Heart left ventricle (tissue), 16 donors: ENCODE measurements at regions not wholly inside any gene's neighbourhood (a gene's known extent, or its start where the extent isn't known, plus 50 kb on each side); places are given as distances from the start of the nearest gene placed in this dataset.

ENCODE experiments used
- ATAC-seq, 4 donors: fragments of 200-7000 bp; cut with Tn5 transposase; one replicate each; pipeline ENCODE4 v1.9.1; 2020 to 2022; ENCODE audit warnings: moderate library complexity in 4 of 4, mild to moderate bottlenecking in 3 of 4, moderate number of reproducible peaks in 1 of 4
- DNase-seq, 5 donors: peaks; one replicate each; pipeline ENCODE4 v3.0.0-alpha.2; 2020
- H3K27ac ChIP-seq, 12 donors: fragments of 200-600 bp; sonication (generic) in 4 of 12; one replicate each; pipeline versions ENCODE4 v1.5.0 to v1.8.0; 2016 to 2022; ENCODE audit warnings: mild to moderate bottlenecking in 2 of 12
- H3K27me3 ChIP-seq, 9 donors: fragments of 200-600 bp; sonication (generic) in 2 of 9; one replicate each; pipeline versions ENCODE4 v1.5.1 to v1.8.0; 2016 to 2022; ENCODE audit warnings: mild to moderate bottlenecking in 3 of 9
- H3K36me3 ChIP-seq, 9 donors: fragments of 200-600 bp; sonication (generic) in 2 of 9; one replicate each; pipeline versions ENCODE4 v1.5.0 to v1.8.0; 2018 to 2022; ENCODE audit warnings: mild to moderate bottlenecking in 2 of 9
- H3K4me1 ChIP-seq, 12 donors: fragments of 200-600 bp; sonication (generic) in 4 of 12; one replicate each; pipeline versions ENCODE4 v1.5.0 to v1.8.0; 2016 to 2022; ENCODE audit warnings: mild to moderate bottlenecking in 3 of 12
- H3K4me3 ChIP-seq, 12 donors: fragments of 200-600 bp; sonication (generic) in 4 of 12; one replicate each; pipeline versions ENCODE4 v1.5.0 to v1.8.0; 2017 to 2022; ENCODE audit warnings: mild to moderate bottlenecking in 9 of 12, moderate library complexity in 4 of 12
- H3K9me3 ChIP-seq, 12 donors: fragments of 200-600 bp; sonication (generic) in 4 of 12; one replicate each; pipeline versions ENCODE4 v1.5.0 to v1.8.0; 2016 to 2022; ENCODE audit warnings: mild to moderate bottlenecking in 1 of 12
- CTCF ChIP-seq, 12 donors: fragments of 200-600 bp; sonication (generic) in 4 of 12; IDR thresholded peaks; one replicate each; pipeline versions ENCODE4 v1.5.0 to v1.8.0; 2018 to 2022; ENCODE audit warnings: antibody characterized with exemption in 12 of 12, mild to moderate bottlenecking in 5 of 12
- POLR2A ChIP-seq, 2 donors: fragments of 450-650 bp; IDR thresholded peaks; one replicate each; pipeline ENCODE4 v1.6.1; 2017; ENCODE audit warnings: antibody characterized with exemption in 2 of 2, mild to moderate bottlenecking in 2 of 2, moderate library complexity in 2 of 2
- WGBS, 4 donors: extraction: QIAGEN DNeasy Blood & Tissue Kit in 2 of 4; methylation state at CpG; one replicate each; pipeline versions ENCODE4 v1.1.5 to v1.1.7; 2013 to 2018; 5-methylcytosine and 5-hydroxymethylcytosine counted together
- intact Hi-C, 10 donors: fragments of 100-400 bp; cut with DNase I; formaldehyde crosslinking; loops; one replicate each; pipeline versions ENCODE4 v1.11.1 to v1.14.2; 2022
- donor health status: ischemic (EF 13 %, LVEDD 7.1; RV severe dilation, severe dysfunction).
- donor health status: healthy with polysubstance abuse.
- donor health status: DM: no; HTN: yes; CAD: no.
- donor health status: DM: no; HTN: no; CAD: no.
- donor health status: ischemic (EF 25% LVEDD 6.9; RV normal size, moderate dysfunction).
- donor health status: ischemic (EF 25% LVEDD 5.7; RV mildly dilated, moderate dysfunction).
- donor health status: healthy.
- donor health status: DM: yes; HTN: yes; CAD: no.
- donor health status: ischemic (EF 35%, LVEDD 5.7; RV mildly dilated, moderate dysfunction).
- donor health status: nonischemic (EF 11% LVEDD 7.7; RV severe dilation, severe dysfunction).
- donor health status: DM: yes; HTN: yes; CAD: no.
- donor health status: PGD.
- donor health status: ischemic (EF 29% LVEDD 5.4; RV normal size, mild dysfunction).
- donor health status: nonischemic (EF 23%, LVEDD 6.1; RV moderate dilation, normal function).

- peaks cover 0 to 22% (median 0%) of the 10 kb centered on the region in 9 donors for H3K27me3 ChIP-seq
- TF ChIP-seq CTCF (IDR thresholded peaks at IDR 0.05): no peak
- intact Hi-C loops: no loop called here
- DNase-seq (no peak), ATAC-seq (no peak)
- no peaks in the 10 kb centered on the region for H3K4me1 ChIP-seq
- 52% methylated on average over 5 of the region's 5 CpGs for WGBS, 4 donors
- no peak overlapping the region for H3K27ac ChIP-seq
- H3K9me3 ChIP-seq: peaks cover 0 to 3% (median 0%) of the 10 kb centered on the region in 12 donors
- H3K36me3 ChIP-seq: no peaks in the 10 kb centered on the region
- H3K4me3 ChIP-seq: no peak overlapping the region
These were observed 105.3 kb upstream of the TOPAZ1 start for GRCh38 chr3:44136421-44136820.

GRCh38 chr3:44146073-44146472 lies 95.6 kb upstream of the TOPAZ1 start:
- Histone ChIP-seq H3K9me3 (peaks cover 0 to 5% (median 0%) of the 10 kb centered on the region in 12 donors), H3K27ac (no peak overlapping the region), H3K36me3 (no peaks in the 10 kb centered on the region), H3K27me3 (peaks cover 0 to 18% (median 0%) of the 10 kb centered on the region in 9 donors), H3K4me3 (no peak overlapping the region), H3K4me1 (no peaks in the 10 kb centered on the region)
- TF ChIP-seq POLR2A (IDR thresholded peaks at IDR 0.05): no peak
- TF ChIP-seq CTCF (IDR thresholded peaks at IDR 0.05): no peak
- ATAC-seq (no peak), DNase-seq (no peak)
- intact Hi-C loops: no loop called here
- 38 to 50% (median 46%) methylated on average over 1 of the region's 1 CpG for WGBS, 4 donors

GRCh38 chr3:44159696-44160300 lies 81.9 kb upstream of the TOPAZ1 start:
- no peak overlapping the region for H3K4me3 ChIP-seq
- peaks cover 0 to 28% (median 0%) of the 10 kb centered on the region in 9 donors for H3K27me3 ChIP-seq
- intact Hi-C loops: no loop called here
- no peaks in the 10 kb centered on the region for H3K36me3 ChIP-seq
- 71 to 88% (median 81%) methylated on average over 2 of the region's 2 CpGs for WGBS, 4 donors
- H3K27ac ChIP-seq: no peak overlapping the region
- DNase-seq (no peak), ATAC-seq (no peak)
- H3K9me3 ChIP-seq: no peaks in the 10 kb centered on the region
- no peaks in the 10 kb centered on the region for H3K4me1 ChIP-seq
- TF ChIP-seq CTCF (IDR thresholded peaks at IDR 0.05) (no peak), POLR2A (IDR thresholded peaks at IDR 0.05) (no peak)

- Histone ChIP-seq H3K9me3 (no peaks in the 10 kb centered on the region), H3K27ac (no peak overlapping the region), H3K27me3 (peaks cover 0 to 23% (median 0%) of the 10 kb centered on the region in 9 donors), H3K36me3 (no peaks in the 10 kb centered on the region), H3K4me1 (no peaks in the 10 kb centered on the region), H3K4me3 (no peak overlapping the region)
- intact Hi-C loops: no loop called here
- TF ChIP-seq POLR2A (IDR thresholded peaks at IDR 0.05) (no peak), CTCF (IDR thresholded peaks at IDR 0.05) (no peak)
- DNase-seq: no peak
- no peak for ATAC-seq
- 68 to 78% (median 75%) methylated on average over 4 of the region's 4 CpGs for WGBS, 4 donors
These were observed 80.9 kb upstream of the TOPAZ1 start for GRCh38 chr3:44160818-44161217.
